GM19397 (cell line): ENCODE measurements at regions not wholly inside any gene's neighbourhood (a gene's known extent, or its start where the extent isn't known, plus 50 kb on each side); places are given as distances from the start of the nearest gene placed in this dataset.

Experiments used
- ATAC-seq: cut with Tn5 transposase; IDR thresholded peaks from one replicate; pipeline ENCODE4 v1.9.1; 2021; ENCODE audit warnings: mild to moderate bottlenecking, moderate library complexity; ENCODE audit not compliant: unreplicated experiment

DNA sequence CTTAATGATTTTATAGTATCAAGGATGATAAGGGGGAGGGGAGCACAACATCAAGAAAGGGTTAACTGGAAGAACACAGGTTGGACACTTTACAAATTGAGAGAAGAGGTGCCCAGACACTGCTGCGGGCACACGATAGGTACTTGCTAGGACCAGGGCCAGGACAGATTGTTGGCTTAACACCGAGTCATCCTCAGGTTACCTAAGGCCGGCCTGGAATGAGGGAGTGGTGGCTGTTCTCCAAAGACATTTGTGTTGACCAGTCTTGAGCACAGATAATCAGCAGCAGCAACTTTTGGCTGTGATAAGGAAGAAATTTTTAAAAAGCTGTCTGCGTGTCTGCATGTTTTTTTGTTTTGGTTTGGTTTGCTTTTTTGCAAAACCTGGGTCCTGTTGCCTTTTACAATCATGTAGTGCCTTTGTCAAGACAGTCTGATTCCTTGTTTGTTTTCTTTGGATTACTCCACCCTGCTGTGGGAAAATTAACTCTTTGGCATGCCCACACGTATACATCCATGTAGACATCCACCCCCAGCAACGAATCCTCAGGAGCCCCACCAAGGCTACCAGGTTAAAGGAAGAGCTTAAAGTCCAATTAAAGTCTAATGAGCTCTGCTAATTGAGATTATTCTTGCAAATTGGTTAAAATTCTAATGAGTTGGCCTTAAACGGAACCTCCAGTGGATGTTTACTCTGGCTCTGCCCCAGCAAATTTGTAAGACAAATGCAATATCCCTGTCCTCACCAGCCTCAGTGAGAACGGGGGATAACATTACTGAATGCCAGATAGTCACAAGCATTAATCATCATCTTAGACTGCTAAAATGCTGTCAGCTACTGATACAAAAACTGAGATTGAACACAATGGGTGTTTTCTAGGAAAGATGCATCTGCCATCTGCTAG is 382.3 kb downstream of the ACTL7B start:
- no peak for ATAC-seq

DNA sequence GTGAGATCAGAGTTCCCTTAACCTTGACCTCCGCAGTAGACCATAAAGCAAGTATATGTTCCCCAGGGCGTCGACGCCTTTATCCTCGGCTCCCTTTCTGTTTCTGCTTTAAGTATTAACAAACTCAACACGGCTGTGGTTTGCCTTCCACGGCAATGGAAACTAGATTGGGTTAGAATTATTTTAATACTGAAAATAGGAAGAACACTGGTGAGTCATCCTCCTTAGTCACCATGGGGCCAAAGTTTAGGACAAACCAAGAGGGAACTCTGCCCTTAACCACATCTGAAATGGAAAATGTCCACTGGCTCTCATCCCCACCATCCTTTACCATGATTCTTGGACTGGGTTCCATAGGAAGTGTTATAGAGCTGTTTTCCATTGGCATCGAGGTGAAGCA is 386.1 kb downstream of the ACTL7B start:
- ATAC-seq: no peak

DNA sequence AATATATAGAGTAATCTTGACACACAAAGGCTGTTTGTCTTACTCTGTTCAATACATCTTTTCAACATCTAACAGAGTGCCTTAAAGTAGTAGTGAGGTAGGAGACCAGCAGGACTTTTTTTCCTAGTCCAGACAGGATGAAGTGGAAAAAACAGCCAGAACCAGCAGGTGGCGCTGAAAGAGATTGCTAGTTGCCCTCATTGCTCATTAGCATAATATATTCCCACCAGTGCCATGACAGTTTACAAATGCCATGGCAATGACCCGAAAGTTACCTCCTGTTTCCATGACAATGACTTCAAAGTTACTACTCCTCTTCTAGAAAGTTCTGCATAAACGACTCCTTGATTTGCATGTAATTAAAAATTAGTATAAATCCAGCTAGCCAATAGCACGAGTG is 387.4 kb downstream of the ACTL7B start:
- ATAC-seq: peak; percentile 60

DNA sequence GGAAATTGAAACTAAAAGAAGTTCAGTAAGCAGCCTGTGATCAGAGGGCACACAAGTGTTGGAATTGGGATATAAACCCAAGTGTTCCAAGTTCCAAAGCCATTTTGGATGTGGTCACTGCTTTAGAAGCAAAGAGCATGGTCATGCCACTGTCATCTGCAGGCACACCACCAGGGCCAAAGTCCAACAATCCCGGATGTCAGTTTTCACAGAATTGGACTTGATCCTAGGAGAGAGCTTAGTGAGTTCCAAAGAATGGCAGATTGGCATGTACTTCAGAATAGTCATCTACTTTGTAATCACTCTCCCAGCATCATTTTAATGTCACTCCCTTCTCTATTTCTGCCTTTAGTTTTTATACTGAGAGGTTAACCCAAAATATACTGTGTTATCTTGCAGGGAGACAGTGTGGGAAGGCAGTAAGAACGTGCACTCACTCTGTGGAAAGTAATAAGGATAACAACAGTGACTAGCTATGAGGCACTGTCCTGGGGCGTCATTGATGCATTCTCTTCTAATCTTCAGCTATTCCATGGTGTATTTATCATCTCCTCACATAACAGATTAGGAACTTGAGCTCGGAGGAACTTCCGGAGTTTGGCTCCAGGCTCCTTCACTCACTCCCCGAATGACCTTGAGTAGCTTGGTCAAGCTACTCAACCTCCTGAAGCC is 388.0 kb downstream of the ACTL7B start:
- ATAC-seq: no peak

DNA sequence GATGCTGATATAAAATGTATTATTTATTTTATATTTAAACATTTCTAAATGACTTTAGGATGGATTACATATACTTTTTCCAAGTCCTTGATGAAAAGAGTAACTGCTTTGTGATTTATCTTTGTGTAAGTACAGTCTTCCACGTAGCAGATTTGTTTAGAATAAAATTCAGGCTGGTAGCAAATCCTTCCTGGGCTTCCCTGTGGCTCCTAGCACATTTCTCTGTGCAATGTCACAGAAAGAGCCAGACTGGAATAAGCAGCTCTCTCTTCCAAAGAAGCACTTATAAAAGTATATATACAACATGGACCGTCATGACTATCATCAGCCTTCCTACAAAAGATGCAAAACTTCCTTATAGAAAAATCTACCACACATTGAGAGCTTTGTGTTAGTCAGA is 388.6 kb downstream of the ACTL7B start:
- ATAC-seq: no peak

DNA sequence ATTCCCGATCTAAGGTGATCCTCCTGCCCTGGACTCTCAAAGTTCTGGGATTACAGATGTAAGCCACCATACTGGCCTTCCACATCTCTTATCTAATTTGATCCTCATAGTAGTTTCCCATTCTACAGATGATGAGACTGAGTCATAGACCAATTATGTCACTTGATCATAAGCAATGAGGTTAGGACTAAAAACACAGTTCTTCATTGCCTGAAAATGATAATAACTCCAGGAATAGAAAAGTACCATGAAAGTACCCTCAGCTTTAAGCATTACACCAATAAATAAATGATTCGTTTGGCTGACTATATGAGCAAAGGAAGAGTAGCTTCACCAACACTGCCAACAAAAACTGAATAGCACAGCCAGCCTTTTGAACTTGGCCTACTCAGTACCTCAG is 389.5 kb downstream of the ACTL7B start:
- no peak for ATAC-seq

DNA sequence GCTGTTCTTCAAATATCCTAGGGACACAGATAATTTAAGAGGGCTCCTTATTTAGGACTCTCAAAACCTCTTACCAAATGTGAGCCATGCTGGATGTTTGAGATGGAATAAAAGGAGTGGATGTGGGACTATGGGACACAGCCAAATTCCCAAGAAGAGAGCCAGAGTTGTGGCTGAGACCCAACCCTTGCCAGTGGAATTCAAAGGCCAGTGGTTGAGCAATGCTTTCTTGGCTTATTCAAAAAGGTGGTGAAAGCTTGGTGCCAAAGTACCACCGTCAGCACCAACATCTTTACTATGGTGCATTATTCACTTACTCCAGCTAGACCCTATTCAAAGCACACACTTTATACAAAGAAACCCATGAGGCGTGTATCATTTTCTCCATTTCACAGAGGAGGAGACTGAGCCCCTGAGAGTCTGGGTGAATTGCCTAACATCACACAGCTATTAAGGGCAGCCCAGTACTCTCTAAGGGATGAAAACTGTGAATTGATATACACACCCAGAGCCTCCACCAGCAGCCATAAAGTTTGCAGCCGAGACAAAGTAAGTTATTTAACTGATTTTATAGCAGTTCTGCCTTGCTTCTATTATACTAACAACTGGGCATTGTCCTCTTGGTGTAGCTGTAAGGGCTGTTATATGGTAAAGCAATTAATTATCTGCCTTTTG is 391.7 kb downstream of the ACTL7B start:
- no peak for ATAC-seq

DNA sequence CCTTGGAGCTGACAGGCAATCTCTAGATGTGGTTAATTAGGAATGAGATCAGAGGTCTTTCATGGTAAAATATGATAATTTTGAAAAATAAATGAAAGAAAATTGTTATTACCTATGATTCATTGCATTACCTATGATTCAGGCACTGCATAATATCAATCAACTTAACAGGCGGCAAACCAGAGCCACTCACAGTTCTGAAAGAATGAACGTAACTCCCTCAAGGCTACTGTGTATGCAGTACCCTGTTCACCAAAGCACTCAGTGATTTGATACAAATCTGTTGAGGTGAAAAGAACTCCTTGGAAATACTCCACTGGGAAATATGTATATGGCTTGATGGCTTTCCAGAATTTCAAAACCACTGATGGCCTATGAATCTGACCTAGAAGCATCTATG is 398.9 kb downstream of the ACTL7B start:
- ATAC-seq: no peak

DNA sequence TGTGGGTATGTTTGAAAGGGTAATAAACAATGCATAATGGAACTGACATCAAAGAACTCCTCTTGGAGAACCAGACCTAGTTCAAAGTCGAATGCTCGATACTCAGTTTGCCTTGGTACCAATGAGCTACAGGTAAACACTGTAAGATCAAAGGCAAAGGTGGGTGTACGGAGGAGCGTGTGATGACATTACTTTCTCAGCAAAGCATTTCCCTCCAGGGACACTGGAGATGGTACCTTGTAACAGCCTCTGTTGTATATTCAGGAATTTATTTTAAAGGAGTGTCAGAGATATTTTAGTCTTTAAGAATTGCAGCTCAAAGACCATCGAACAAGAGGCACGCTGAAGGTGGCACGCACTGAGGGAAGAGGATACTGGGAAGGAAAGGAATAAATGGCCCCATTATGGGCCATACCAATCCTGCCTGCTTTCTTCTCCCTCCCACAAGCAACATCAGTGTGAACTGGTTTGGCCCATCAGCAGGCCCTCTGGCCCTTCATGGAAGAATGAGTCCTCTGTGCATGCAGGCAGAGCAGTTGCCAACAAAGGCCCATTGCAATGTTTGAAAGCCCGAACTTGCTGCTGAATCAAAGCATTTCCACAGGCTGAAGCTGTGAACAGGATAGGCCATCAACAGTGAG is 410.2 kb downstream of the ACTL7B start:
- no peak for ATAC-seq

DNA sequence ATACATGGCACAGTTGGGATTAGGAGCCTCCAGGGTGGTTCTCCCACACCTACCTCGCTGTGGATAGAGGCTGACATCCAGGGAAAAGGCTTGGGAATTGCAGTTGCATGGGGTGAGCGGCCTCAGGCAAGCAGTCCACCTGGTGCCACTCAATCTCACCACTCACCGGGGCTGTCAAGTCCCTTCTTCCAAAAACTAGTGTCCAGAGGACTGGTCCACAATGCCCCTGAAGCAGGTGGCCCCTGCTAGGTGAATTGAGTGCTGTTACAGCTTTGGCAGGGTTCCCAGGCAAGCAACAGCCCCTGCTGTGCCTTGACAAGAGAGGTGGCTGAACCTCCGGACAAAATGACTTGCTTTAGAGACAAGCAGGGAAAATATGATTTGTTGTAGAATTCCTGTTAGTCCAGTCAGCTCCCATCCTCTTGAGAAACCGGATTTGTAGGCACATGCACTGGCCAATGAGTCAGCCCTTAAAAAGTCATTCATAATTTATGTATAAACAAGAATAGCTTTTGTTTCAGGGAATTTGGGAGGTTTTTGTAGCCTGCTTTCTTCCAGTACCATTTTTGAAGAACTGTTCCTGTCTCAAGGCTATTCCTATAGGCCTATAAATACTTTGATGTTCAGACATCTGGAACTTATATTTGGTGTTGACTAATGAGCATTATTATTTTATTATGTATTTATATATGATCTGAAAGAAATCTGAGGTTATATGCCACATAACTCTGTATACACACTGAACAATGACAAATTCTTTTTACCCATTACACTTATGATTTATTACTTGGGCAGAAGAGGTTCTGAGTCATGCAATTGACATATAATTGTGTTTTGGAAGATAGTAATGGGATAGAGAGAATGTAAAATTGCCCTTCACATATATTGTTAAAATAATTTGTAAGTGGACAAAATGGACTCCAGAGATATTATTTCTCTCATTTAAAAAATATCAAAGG is 411.1 kb downstream of the ACTL7B start:
- ATAC-seq: no peak

DNA sequence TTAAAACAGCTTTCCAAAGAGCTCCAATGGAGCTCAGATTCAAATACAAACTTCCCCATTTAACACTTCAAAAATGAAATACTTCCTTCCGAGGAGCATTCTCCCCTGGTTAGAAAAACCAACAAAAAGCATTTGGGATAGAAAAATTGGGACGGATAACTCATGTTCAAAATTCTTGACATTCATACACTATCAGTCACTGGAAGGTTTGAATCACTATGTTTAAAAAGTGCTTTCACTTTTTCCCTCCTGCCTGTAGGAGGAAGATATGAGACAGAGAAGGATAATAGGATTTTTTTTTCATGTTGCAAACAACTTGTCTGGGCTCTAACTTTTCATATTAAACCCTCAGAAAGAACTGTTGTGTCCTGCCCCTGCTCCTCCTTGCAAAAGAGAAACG is 412.0 kb downstream of the ACTL7B start:
- ATAC-seq: no peak

DNA sequence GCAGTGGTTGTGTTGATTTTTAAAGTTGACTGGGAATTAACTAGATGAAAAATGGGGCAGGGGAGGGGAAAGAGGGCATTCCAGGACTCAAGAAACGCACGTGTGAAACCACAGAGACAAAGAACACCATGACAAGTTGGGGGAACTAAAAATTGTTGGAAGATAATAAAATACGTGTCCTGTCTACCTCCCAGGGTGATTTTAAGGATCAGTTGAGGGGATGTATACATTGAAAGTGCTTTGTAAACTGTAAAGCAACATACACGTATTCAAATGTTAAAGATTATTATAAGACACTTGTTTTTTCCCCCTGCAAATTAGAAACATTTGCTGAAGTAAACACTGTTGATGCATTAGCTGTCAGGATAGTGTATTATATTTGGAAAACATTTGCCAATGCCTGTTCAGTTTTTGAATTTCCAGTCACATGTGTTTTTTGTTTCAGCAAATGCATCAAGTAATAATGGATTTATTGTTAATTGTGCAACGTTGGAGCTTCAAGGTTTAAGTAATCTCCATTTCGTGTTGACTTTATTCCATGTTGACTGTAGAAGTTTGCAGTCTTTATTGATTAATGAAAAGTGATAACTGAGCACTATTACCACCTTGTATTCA is 412.7 kb downstream of the ACTL7B start:
- ATAC-seq: no peak

DNA sequence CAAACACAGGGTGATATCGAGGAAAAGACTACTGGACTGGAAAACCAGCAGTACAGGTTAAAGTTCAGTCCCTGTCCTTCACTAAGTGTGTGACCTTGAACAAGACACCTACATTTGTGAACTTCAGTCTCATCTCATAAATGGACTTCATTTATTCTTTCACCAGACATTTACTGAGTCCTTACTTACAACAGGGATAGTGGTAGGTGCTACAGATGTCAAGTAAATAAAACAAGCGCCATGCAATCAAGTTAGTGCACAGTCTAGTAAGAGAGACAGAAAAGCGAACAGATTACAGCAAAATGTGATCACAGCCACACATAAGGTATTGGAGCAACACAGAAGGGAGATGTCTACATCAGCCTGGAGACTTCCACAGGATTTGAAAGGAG is 413.2 kb downstream of the ACTL7B start:
- ATAC-seq: no peak

DNA sequence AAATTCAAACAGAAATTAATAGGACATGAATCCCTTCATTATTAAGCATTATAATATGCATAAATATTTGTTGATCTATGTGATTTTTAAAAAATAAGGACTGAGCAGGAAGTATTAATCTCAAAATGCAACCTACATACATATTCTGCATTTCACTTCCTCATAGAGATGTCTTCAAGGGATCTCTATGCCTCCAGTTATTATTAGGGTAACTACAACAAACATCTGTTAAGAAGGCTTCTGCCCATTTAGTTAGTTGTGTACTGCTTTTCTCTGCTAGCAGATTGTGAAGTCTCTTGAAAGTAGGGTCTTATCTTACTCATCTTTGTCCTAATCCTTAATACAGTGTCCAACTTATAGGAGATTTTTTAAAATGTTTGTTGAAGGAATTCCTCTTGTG is 414.1 kb downstream of the ACTL7B start:
- no peak for ATAC-seq

DNA sequence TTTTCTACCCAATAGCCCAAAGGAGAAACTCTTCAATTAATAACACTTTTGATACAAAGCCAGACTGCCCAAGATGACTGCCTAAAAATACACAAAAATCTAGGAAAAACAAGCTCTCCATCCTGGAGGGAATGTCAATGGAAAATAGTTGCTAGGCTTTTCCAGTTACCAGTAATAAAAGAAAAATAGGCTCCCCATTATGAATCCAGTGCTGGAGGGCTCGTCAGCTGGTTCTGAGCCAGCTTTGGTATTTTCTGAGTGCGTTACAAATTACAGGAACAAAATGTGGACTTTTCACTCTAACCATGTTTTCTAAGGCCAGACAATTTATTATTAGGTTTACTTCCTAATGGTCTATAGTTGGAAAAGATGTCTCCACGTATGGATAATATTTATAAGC is 414.5 kb downstream of the ACTL7B start:
- no peak for ATAC-seq

DNA sequence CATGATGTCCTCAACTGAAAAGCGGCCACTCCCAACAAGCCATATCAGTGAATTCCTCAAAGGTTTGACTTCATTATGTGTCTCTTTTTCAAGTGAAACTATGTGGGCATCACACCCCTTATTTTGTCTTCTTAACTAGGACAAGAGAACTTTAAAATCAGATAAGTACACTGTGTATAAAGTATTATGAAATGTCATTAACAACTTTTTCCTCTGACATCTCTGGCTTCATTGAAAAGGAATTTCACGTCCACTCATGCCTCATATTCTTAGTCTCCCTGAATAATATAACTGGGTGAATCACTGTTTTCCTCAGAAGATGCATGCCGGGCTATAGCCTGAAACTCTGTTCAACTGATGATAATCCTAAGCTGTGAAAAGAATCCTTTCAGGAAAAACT is 415.8 kb downstream of the ACTL7B start:
- no peak for ATAC-seq

DNA sequence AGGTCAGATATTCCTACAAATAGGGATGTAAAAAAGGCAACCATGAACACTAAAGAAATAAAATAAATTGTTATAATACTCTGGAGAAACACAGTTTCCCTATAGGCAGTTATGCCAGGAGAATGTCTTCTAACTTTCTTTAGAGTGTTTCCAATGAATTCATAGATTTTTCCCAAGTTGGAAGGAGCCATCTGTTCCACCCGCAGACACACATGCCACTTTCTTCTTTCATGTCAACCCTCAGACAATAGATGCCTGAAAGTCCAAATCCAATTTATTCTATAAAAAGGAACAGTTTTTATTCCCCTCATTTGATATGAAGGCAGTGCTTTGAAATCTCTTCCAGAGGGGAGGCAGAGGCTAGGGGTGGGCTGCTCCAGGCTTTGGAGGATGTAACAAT is 418.1 kb downstream of the ACTL7B start:
- no peak for ATAC-seq

DNA sequence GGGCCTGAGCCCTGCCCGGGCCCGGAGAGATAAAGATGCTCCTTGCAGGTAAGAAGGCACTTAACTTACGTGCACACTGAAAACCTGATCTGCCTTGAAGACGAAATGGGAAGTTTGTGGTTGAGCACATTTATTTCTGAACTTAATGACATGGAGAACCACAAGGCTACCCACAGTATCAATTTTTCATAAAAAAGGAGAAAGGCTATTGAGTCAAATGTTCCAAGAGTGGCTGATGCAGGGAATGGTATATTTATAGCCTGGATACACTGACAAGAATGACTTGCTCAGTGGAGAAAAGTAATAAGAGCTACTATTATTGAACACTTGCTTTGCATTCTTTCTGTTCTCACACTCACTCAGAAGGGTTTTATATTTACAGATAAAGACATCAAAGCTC is 419.3 kb downstream of the ACTL7B start:
- ATAC-seq: no peak

DNA sequence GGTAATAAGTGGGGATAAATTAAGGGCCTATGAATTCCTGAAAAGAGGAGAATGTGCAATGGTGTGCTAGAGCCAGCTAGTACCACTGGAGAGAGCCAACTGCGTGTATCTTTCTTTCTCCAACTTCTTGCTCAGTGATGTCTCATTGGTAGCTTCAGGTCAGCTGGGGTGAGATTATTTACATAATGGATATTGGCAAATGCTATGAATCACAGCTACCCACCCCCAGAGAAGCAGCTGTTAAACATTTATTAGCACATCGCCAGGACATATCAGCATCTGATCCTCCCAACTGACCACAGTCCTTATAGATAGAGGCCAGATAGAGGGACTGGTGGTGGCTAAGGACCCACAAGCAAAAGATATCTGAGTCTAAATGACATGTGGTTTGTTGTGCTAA is 421.3 kb downstream of the ACTL7B start:
- no peak for ATAC-seq

DNA sequence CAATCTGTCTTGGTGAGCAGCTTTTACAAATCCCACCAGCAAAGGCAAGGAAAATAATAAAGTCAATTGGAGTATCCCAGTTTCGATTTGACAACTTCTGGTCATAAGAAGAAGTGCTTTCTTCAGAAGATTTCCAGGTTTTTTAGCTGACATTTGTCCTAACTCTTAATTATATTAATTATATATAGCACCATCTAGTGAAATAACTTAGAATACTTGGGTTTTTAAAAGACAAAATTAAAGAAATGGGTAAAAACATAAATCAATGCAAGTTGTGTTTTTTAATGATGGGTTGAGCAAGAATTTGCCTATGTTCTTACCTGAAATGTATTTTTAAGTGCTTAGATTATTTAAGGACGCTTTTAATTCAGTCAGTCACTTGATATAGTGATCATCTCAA is 421.8 kb downstream of the ACTL7B start:
- no peak for ATAC-seq
